Dermis blood vessel endothelial cell (primary cell): ENCODE measurements at regions not wholly inside any gene's neighbourhood (a gene's known extent, or its start where the extent isn't known, plus 50 kb on each side); places are given as distances from the start of the nearest gene placed in this dataset.

Experiments
- DNase-seq: peaks from one replicate; pipeline ENCODE4 v3.0.0; 2010

DNA sequence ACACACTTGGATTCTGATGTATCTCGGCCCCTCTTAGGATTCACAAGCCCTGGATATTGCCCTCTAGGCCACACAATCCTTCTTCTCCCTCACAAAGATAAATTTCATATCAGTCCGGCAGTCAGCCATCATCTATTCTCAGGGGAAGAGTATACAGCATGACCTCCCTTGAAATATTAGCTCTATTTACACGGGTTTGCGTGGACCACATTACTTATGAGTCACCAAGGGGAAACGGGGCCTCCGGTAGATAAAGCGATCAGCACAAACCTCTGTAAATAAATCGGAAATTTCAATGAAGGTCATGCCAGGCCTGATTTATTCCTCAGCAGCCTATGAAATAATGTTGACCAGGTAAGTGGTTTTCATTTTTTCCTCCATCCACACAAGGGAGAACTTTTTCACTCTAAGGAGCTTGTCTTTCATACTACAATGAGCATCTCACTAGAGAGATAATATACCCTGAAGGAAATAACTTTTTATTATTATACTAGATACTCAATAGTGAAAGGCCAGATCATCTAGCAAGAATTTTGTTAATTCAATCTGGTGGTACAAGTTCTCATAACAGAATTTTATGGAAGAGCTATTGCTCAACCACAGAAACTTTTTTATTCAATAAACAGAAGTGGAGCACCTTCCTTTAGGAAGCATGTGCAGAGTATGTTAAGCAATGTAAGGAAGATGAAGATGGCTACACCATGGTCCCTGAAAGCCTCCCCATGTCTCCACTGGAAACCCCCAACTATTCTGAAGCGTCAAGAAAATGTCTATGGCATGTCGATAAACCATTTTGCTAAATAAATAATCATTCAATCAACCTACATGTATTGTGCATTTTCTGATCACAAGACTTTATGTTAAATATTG is 125.2 kb upstream of the PIK3C3 start:
- no peak for DNase-seq

GRCh38 chr18:41828137-41828536 is 126.9 kb upstream of the PIK3C3 start:
- no peak for DNase-seq

GRCh38 chr18:41820784-41821183 is 134.2 kb upstream of the PIK3C3 start:
- no peak for DNase-seq

DNA sequence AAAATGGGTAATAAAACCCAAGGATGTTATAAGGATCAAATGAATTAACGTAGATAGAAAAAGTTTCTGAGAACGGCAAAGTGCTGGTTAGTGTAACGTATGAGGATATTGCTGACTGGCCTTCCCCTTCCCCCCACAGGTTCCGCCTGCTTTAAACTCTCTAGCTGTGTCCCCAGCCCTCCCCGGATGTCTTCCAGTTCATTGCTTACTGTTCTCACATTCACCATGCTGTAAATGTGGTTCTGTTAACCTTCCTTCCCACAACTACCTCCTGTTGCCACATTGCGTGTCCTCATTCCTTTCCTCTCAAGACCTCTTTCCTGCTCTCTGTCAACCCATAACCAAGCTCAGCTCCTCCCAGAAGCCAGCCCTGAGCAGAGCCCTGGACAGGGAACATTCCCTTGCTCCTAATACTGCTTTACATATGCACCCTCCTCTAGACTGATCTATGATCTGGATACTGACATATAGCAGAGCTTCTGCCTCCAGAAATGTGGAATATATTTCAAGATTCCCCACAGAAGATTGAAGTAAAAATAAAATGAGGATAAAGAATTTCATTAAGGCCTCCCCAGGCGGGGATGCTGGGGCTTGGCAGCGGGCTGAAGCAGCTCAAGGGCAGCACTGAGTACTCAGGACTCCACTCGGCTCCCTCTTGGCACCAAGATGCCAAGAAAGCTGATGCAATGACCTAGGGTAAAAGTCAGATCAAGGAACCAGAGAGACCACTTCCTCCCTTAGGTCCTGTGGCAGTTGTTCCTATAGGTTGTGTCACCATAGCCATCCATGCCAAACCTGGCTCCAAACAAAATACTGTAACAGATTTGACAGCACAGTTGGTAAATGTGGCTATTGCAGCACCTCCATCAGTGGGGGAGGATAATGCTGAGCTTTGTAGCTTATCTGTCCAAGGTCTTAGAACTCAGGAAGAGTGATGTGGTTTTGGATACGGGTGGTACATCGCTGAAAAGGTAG is 136.4 kb upstream of the PIK3C3 start:
- no peak for DNase-seq

DNA sequence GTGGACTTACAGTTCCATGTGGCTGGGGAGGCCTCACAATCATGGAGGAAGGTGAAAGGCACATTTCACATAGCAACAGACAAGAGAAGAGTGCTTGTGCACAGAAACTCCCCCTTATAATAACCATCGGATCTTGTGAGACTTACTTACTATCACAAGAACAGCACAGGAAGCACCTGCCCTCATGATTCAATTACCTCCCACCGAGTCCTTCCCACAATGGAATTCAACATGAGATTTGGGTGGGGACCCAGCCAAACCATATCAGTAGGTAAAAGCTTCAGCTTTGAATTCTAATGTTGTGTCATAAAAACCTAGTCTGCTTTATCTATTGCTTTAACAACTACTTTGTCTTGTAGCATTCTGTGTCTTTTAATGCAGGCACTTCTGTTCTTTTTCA is 140.4 kb upstream of the PIK3C3 start:
- DNase-seq: no peak

GRCh38 chr18:41809652-41810051 is 145.4 kb upstream of the PIK3C3 start:
- DNase-seq: no peak

- DNase-seq: no peak
Observed at GRCh38 chr18:41805341-41805740, 149.7 kb upstream of the PIK3C3 start.

DNA sequence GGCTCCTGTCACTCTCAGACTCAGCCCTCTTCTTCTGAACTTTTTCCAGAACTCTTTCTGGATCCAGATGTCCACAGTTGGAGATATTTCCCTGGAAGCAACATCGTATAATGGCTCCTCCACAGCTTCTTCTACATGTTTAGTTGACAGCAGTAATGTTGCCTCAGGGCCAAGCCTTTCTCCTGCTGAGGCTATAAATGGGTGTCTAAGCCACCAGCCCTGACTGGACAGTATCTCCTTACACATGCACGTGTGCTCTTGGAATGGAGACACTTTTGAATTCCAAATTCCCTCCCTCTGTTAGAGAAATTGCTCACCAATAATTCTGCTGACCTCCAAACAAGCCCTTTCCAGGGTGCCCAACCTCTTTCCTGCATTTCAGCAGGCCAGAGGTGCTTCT is 156.2 kb upstream of the PIK3C3 start:
- no peak for DNase-seq

- no peak for DNase-seq
Observed at GRCh38 chr18:41790687-41791086, 164.3 kb upstream of the PIK3C3 start.

DNA sequence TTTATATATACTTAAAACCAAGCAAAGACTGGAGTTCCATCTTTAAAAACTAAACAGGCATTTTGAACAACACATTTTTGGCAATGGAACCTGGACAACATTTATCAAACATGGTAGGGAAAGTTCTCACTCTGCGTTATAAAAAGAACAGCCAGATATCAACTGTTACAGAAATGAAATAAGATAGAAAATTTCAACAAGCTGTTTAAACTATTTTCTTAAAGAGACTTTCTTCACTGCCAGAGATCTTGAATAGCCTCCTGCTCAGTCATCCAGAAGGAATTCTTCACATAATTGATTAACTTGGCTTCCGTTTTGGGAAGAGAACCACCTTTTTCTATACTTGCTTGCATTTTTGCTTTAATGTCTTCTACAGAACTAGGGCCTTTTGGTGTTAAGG is 166.0 kb upstream of the PIK3C3 start:
- DNase-seq: no peak

GRCh38 chr18:41783879-41784278 is 171.2 kb upstream of the PIK3C3 start:
- DNase-seq: no peak

- DNase-seq: no peak
Observed at GRCh38 chr18:41783065-41783818, 171.8 kb upstream of the PIK3C3 start.

GRCh38 chr18:41771973-41772372 is 183.1 kb upstream of the PIK3C3 start:
- DNase-seq: no peak

- DNase-seq: no peak
Observed at GRCh38 chr18:41769265-41769664, 185.8 kb upstream of the PIK3C3 start.

DNA sequence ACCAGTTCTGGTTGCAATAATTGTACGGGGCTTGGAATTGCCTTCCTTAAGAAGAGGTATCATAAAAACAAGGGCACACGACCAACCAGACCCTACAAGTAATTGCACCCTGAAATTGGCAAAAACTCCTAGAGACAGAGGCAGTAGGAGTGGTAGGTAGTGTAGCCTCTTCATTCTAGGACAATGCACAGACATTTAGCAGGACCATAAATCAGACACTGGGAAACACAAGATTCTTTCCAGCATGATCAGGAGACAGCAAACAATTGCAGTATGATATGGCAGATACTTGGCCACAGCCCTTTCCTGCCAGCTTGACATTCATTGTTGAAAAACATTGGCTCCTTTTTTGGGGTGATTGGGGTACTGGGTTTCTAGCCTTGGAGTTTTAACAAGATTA is 186.6 kb upstream of the PIK3C3 start:
- no peak for DNase-seq

DNA sequence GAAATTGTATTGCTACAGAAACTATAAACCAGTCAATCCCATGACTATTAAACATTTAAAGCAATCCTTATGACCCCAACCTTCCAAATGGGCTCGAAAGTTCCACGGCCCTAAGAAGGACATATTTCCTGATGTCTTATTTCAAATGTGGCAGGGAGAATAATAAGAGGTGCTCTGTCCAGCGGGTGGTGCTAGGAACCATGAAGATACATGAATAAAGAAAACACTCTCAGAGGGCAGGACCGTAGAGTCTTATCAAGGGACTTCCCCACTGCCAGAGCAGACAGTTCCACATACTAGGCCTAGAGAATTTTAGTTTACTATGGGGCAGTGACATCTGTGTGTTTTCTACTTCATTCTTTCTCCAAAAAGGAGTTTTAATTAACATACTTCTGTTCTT is 187.1 kb upstream of the PIK3C3 start:
- DNase-seq: no peak

GRCh38 chr18:41765460-41765859 is 189.6 kb upstream of the PIK3C3 start:
- DNase-seq: no peak

- DNase-seq: no peak
Observed at GRCh38 chr18:41763361-41763760, 191.7 kb upstream of the PIK3C3 start.

DNA sequence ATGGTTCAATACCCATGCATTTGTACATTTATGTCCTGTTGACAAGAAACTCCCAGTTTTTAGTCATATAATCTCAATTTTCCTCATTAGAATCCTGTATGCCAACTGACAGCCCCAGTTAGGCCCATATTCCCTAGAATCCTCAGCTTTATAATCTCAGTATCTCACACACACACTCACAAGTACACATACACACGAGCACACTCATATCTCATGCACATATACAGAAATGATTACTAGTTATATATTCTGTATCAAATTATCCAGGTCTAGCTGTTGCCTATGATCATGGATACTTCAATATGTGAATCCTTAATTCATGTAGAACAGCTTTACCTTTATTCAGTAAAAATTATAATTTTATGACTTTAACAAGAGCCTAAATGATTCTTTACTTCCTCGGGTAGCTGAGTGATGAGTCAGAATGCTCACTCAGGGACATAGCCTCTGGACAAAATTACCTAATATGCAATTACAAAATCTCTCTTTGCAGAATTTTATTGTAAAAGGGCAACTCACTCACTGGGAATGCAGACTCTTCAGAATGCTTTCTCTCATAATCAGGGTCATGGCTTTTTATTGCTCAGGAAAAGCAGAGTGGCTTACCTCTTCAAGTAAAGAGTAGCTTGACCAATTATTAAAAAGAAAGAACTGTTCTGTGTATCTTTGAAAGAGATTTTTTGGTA is 193.6 kb upstream of the PIK3C3 start:
- DNase-seq: no peak

DNA sequence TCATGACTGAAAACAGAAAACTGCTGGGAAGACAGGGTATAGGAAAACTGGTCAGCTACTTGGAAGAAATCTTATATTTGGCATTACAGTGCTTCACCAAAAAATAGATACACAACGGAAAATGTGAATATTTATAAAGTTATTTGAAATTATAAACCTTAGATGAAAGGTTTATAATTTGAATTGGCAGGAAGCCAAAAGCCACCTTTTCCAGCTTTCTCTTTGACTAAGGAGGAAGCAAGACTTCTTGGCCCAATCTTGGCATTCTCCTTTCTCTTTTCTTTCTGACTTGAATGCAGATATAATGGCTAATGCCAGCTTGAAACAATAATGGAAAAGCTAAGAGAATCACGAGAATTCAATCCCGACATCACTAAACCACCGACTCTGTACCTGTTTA is 196.5 kb upstream of the PIK3C3 start:
- DNase-seq: no peak

DNA sequence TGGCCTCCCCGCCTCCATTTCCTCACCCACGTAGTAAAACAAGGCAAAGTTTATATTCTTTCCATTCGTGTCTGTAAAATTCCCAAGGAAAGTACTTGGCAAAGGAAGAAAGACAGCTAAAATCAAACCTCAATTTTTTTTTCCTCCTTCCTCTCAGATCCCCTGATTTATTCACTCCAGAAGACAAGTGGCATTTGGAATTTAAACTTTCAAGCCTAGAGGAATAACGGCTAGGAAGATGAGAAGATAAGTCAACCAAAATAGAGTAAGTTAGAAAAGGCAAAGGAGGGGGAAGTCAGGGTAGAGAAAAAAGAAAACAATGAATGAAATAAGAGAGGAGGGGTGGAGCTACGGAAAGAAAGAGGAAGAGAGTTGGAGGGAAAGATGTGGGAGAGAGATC is 198.9 kb upstream of the PIK3C3 start:
- no peak for DNase-seq

GRCh38 chr18:41754332-41754731 is 200.7 kb upstream of the PIK3C3 start:
- DNase-seq: no peak
